ENCODE measurements at regions not wholly inside any gene's neighbourhood (a gene's known extent, or its start where the extent isn't known, plus 50 kb on each side); places are given as distances from the start of the nearest gene placed in this dataset.

DNA sequence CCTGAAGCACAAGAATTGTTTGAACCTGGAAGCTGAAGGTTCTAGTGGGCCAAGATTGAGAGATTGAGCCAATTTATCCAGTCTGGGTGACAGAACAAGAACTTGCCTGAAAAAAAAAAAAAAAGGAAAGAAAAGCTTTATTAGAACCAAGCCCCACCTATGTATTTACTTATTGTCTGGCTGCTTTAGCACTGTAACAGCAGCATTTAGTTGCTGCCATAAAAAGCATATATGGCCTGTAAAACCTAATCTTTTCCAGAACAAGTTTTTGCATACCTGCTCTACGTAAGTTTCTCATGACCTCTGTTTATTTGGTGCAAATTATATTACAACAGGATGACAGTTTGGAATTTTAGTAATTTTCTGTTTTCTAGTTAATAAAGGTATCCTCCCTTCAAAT lies 1565.6 kb upstream of the LRRTM1 start:
- TF ChIP-seq, protein P1, sequence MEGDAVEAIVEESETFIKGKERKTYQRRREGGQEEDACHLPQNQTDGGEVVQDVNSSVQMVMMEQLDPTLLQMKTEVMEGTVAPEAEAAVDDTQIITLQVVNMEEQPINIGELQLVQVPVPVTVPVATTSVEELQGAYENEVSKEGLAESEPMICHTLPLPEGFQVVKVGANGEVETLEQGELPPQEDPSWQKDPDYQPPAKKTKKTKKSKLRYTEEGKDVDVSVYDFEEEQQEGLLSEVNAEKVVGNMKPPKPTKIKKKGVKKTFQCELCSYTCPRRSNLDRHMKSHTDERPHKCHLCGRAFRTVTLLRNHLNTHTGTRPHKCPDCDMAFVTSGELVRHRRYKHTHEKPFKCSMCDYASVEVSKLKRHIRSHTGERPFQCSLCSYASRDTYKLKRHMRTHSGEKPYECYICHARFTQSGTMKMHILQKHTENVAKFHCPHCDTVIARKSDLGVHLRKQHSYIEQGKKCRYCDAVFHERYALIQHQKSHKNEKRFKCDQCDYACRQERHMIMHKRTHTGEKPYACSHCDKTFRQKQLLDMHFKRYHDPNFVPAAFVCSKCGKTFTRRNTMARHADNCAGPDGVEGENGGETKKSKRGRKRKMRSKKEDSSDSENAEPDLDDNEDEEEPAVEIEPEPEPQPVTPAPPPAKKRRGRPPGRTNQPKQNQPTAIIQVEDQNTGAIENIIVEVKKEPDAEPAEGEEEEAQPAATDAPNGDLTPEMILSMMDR (optimal IDR thresholded peaks at IDR 0.05 in 1 of 3, IDR thresholded peaks at IDR 0.05 in 1 of 3, conservative IDR thresholded peaks at IDR 0.05 in 1 of 3; ENCODE audit: extremely low read depth in 1 of 3, insufficient read depth in 2 of 3, low read length in 3 of 3), result no peak
- TF ChIP-seq EZH2 (IDR thresholded peaks at IDR 0.05; ENCODE audit: low read length), result no peak
